GM18951 (cell line): ENCODE measurements at regions not wholly inside any gene's neighbourhood (a gene's known extent, or its start where the extent isn't known, plus 50 kb on each side); places are given as distances from the start of the nearest gene placed in this dataset.
"Not testable (repeated sequence)": the region's sequence is repeated elsewhere in the genome, so short reads cannot be mapped to it uniquely, and the experiment has no call there.

Experiments
- POLR2A ChIP-seq: IDR thresholded peaks from 4 replicates; pipeline ENCODE4 v1.6.1; 2011; ENCODE audit warnings: mild to moderate bottlenecking; ENCODE audit not compliant: insufficient read length, insufficient read depth; ENCODE audit errors: extremely low read depth
- in situ Hi-C: fragments of 300-500 bp; cut with MboI; formaldehyde crosslinking; loops from one replicate; pipeline ENCODE4 v1.12.0; 2022; ENCODE audit warnings: low sequenced_read_pairs, mixed read lengths, inconsistent platforms; ENCODE audit not compliant: unreplicated experiment

- in situ Hi-C loops: no loop called here
- no peak for TF ChIP-seq POLR2A
Measured at GRCh38 chr20:11483697-11484096, 434.0 kb upstream of the BTBD3 start.

GRCh38 chr20:11484479-11484878 is 433.2 kb upstream of the BTBD3 start:
- no peak for TF ChIP-seq POLR2A
- in situ Hi-C loops: no loop called here

GRCh38 chr20:11492386-11492785 is 425.3 kb upstream of the BTBD3 start:
- no peak for TF ChIP-seq POLR2A
- in situ Hi-C loops: no loop called here

GRCh38 chr20:11492846-11493245 is 424.8 kb upstream of the BTBD3 start:
- in situ Hi-C loops: no loop called here
- TF ChIP-seq POLR2A: no peak

GRCh38 chr20:11496380-11496779 is 421.3 kb upstream of the BTBD3 start:
- in situ Hi-C loops: no loop called here
- TF ChIP-seq POLR2A: no peak

GRCh38 chr20:11497545-11497944 is 420.1 kb upstream of the BTBD3 start:
- in situ Hi-C loops: no loop called here
- TF ChIP-seq POLR2A: no peak

GRCh38 chr20:11499101-11499634 is 418.5 kb upstream of the BTBD3 start:
- TF ChIP-seq POLR2A: no peak
- in situ Hi-C loops: no loop called here

GRCh38 chr20:11502061-11502460 is 415.6 kb upstream of the BTBD3 start:
- TF ChIP-seq POLR2A: no peak
- in situ Hi-C loops: no loop called here

- no peak for TF ChIP-seq POLR2A
- in situ Hi-C loops: no loop called here
Measured at GRCh38 chr20:11502671-11503070, 415.0 kb upstream of the BTBD3 start.

- TF ChIP-seq POLR2A: no peak
- in situ Hi-C loops: no loop called here
Measured at GRCh38 chr20:11509776-11510175, 407.9 kb upstream of the BTBD3 start.

- in situ Hi-C loops: no loop called here
- no peak for TF ChIP-seq POLR2A
Measured at GRCh38 chr20:11511821-11512220, 405.9 kb upstream of the BTBD3 start.

GRCh38 chr20:11513241-11513745 is 404.4 kb upstream of the BTBD3 start:
- in situ Hi-C loops: not testable (repeated sequence)

GRCh38 chr20:11516448-11516847 is 401.2 kb upstream of the BTBD3 start:
- TF ChIP-seq POLR2A: no peak
- in situ Hi-C loops: no loop called here

- TF ChIP-seq POLR2A: no peak
- in situ Hi-C loops: no loop called here
Measured at GRCh38 chr20:11520596-11520995, 397.1 kb upstream of the BTBD3 start.
